ENCODE measurements at regions not wholly inside any gene's neighbourhood (a gene's known extent, or its start where the extent isn't known, plus 50 kb on each side); places are given as distances from the start of the nearest gene placed in this dataset.

DNA sequence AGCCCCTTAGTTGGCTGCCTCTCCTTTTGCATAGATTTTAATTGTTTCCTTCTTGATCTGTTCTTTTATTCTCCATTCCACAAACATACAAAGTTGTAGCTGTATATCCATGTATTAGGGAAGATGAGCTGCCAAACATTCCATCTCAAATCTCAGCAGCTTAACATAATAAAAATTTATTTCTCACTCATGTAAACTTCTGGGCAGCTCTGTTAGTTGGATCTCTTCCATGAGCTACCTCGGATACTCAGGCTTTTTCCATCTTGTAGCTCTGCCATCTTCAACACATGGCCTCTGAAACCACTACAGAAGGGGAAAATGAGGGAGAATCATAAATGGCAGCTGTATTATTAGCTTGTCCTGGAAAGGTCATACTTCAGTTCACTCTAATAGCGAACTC lies 149.4 kb upstream of the BMP2 start:
- Histone ChIP-seq H3K27me3 (ENCODE audit: low read depth, low read length) (no peaks in the 10 kb centered on the region), H3K4me1 (ENCODE audit: low read length) (no peaks in the 10 kb centered on the region), H3K4me2 (ENCODE audit: low read length) (no peak overlapping the region), H4K20me1 (ENCODE audit: insufficient read depth, low read length) (no peaks in the 10 kb centered on the region), H3K9me3 (ENCODE audit: insufficient read depth, low read length) (no peaks in the 10 kb centered on the region), H3K27ac (ENCODE audit: low read length) (no peak overlapping the region), H3K79me2 (ENCODE audit: low read length) (no peaks in the 10 kb centered on the region), H3K9ac (ENCODE audit: low read length) (no peak overlapping the region), H3K4me3 (ENCODE audit: low read length) (no peak overlapping the region), H3K36me3 (replicated peaks; ENCODE audit: low read depth, low read length) (no peaks in the 10 kb centered on the region), H2AFZ (ENCODE audit: low read depth, low read length) (no peak overlapping the region)
- no peak for TF ChIP-seq EZH2phosphoT487 (IDR thresholded peaks at IDR 0.05; ENCODE audit: low read depth)

- Histone ChIP-seq H2AFZ (ENCODE audit: low read depth, low read length) (no peak overlapping the region), H3K27me3 (ENCODE audit: low read depth, low read length) (no peaks in the 10 kb centered on the region), H3K27ac (ENCODE audit: low read length) (no peak overlapping the region), H4K20me1 (ENCODE audit: insufficient read depth, low read length) (no peaks in the 10 kb centered on the region), H3K9ac (ENCODE audit: low read length) (no peak overlapping the region), H3K9me3 (ENCODE audit: insufficient read depth, low read length) (no peaks in the 10 kb centered on the region), H3K79me2 (ENCODE audit: low read length) (no peaks in the 10 kb centered on the region), H3K36me3 (replicated peaks; ENCODE audit: low read depth, low read length) (no peaks in the 10 kb centered on the region), H3K4me2 (ENCODE audit: low read length) (no peak overlapping the region), H3K4me1 (ENCODE audit: low read length) (no peaks in the 10 kb centered on the region), H3K4me3 (ENCODE audit: low read length) (no peak overlapping the region)
- TF ChIP-seq EZH2phosphoT487 (IDR thresholded peaks at IDR 0.05; ENCODE audit: low read depth), result no peak
- TF ChIP-seq, protein P1, sequence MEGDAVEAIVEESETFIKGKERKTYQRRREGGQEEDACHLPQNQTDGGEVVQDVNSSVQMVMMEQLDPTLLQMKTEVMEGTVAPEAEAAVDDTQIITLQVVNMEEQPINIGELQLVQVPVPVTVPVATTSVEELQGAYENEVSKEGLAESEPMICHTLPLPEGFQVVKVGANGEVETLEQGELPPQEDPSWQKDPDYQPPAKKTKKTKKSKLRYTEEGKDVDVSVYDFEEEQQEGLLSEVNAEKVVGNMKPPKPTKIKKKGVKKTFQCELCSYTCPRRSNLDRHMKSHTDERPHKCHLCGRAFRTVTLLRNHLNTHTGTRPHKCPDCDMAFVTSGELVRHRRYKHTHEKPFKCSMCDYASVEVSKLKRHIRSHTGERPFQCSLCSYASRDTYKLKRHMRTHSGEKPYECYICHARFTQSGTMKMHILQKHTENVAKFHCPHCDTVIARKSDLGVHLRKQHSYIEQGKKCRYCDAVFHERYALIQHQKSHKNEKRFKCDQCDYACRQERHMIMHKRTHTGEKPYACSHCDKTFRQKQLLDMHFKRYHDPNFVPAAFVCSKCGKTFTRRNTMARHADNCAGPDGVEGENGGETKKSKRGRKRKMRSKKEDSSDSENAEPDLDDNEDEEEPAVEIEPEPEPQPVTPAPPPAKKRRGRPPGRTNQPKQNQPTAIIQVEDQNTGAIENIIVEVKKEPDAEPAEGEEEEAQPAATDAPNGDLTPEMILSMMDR (IDR thresholded peaks at IDR 0.05; ENCODE audit: low read depth, low read length), result no peak
Measured at GRCh38 chr20:6616421-6616820, 151.1 kb upstream of the BMP2 start.

DNA sequence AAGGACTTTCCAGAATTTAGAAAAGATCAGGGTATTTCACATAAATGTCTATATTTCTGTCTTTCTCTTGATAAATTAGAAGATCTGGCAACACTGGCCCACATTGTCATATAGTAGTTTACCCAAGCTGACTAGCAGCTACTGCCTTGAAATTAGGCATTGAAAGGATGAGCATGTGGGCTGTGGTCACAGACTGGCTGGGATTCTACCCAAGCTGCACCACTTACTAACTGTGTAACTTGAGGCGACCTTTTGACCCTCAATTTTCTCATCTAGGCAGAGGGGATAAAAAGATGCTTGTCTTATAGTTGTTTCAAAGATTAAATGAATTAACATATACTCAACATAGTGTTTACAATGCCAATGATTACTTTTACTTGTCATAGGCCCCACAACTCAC lies 152.7 kb upstream of the BMP2 start:
- no peaks in the 10 kb centered on the region for H3K27me3 ChIP-seq (ENCODE audit: low read depth, low read length)

DNA sequence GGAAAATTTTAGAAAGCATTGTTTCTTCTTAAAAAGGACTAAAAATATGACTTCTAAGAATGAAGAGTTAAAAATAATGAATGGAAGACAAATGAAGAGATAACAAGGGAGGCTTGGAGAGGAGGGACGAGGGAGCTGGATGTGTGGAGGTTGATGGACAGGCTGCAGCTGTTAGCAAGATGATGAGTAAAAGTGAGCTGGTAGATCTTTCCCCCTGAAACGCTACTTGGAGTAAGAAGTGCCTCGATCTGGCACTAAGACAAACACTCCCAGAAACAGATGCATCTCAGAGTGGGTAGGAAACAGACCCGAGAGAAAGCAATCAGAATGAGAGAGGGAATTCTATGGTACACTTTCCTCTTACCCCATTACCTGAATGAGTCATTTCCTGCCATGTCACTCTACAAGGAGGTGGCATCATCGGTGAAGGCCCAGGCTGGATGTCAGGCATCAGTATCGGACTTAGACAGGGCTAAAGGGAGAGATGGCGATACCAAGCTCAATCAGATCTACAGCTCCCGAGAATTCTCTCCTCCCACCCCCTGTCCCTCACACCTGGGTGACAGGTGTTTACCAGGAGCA lies 154.1 kb upstream of the BMP2 start:
- no peaks in the 10 kb centered on the region for H3K27me3 ChIP-seq (ENCODE audit: low read depth, low read length)
- H3K4me3 ChIP-seq (ENCODE audit: low read length), result no peak overlapping the region
- no peak overlapping the region for H3K4me2 ChIP-seq (ENCODE audit: low read length)
- no peaks in the 10 kb centered on the region for H4K20me1 ChIP-seq (ENCODE audit: insufficient read depth, low read length)
- no peak for TF ChIP-seq EZH2phosphoT487 (IDR thresholded peaks at IDR 0.05; ENCODE audit: low read depth)
- no peaks in the 10 kb centered on the region for H3K9me3 ChIP-seq (ENCODE audit: insufficient read depth, low read length)
- no peak overlapping the region for H2AFZ ChIP-seq (ENCODE audit: low read depth, low read length)
- H3K79me2 ChIP-seq (ENCODE audit: low read length), result no peaks in the 10 kb centered on the region
- H3K9ac ChIP-seq (ENCODE audit: low read length), result no peak overlapping the region
- no peaks in the 10 kb centered on the region for H3K4me1 ChIP-seq (ENCODE audit: low read length)
- H3K36me3 ChIP-seq (replicated peaks; ENCODE audit: low read depth, low read length), result no peaks in the 10 kb centered on the region
- no peak overlapping the region for H3K27ac ChIP-seq (ENCODE audit: low read length)

More for the DNA sequence above, 152.7 kb upstream of the BMP2 start:
- TF ChIP-seq EZH2phosphoT487 (IDR thresholded peaks at IDR 0.05; ENCODE audit: low read depth), result no peak
- TF ChIP-seq, protein P1 (IDR thresholded peaks at IDR 0.05; ENCODE audit: low read depth, low read length), result no peak
- Histone ChIP-seq H3K36me3 (replicated peaks; ENCODE audit: low read depth, low read length) (no peaks in the 10 kb centered on the region), H3K4me1 (ENCODE audit: low read length) (no peaks in the 10 kb centered on the region), H3K9ac (ENCODE audit: low read length) (no peak overlapping the region), H3K27ac (ENCODE audit: low read length) (no peak overlapping the region), H4K20me1 (ENCODE audit: insufficient read depth, low read length) (no peaks in the 10 kb centered on the region), H3K4me2 (ENCODE audit: low read length) (no peak overlapping the region), H2AFZ (ENCODE audit: low read depth, low read length) (no peak overlapping the region), H3K79me2 (ENCODE audit: low read length) (no peaks in the 10 kb centered on the region), H3K4me3 (ENCODE audit: low read length) (no peak overlapping the region), H3K9me3 (ENCODE audit: insufficient read depth, low read length) (no peaks in the 10 kb centered on the region)

GRCh38 chr20:6612606-6612923 lies 154.9 kb upstream of the BMP2 start:
- no peaks in the 10 kb centered on the region for H3K79me2 ChIP-seq (ENCODE audit: low read length)
- H4K20me1 ChIP-seq (ENCODE audit: insufficient read depth, low read length), result no peaks in the 10 kb centered on the region
- H2AFZ ChIP-seq (ENCODE audit: low read depth, low read length), result no peak overlapping the region
- H3K4me2 ChIP-seq (ENCODE audit: low read length), result no peak overlapping the region
- TF ChIP-seq EZH2phosphoT487 (IDR thresholded peaks at IDR 0.05; ENCODE audit: low read depth), result no peak
- TF ChIP-seq, protein P1 (IDR thresholded peaks at IDR 0.05; ENCODE audit: low read depth, low read length), result no peak
- no peaks in the 10 kb centered on the region for H3K27me3 ChIP-seq (ENCODE audit: low read depth, low read length)
- no peaks in the 10 kb centered on the region for H3K9me3 ChIP-seq (ENCODE audit: insufficient read depth, low read length)
- no peaks in the 10 kb centered on the region for H3K4me1 ChIP-seq (ENCODE audit: low read length)
- H3K27ac ChIP-seq (ENCODE audit: low read length), result no peak overlapping the region
- H3K36me3 ChIP-seq (replicated peaks; ENCODE audit: low read depth, low read length), result no peaks in the 10 kb centered on the region
- H3K4me3 ChIP-seq (ENCODE audit: low read length), result no peak overlapping the region
- H3K9ac ChIP-seq (ENCODE audit: low read length), result no peak overlapping the region
